Dermis blood vessel endothelial cell (primary cell): ENCODE measurements at regions not wholly inside any gene's neighbourhood (a gene's known extent, or its start where the extent isn't known, plus 50 kb on each side); places are given as distances from the start of the nearest gene placed in this dataset.
A peak's percentile ranks its signal among the peaks of the same experiment; 100 is the strongest.

ENCODE experiments used
- DNase-seq: peaks from one replicate; pipeline ENCODE4 v3.0.0; 2010

- DNase-seq: no peak
Observed at GRCh38 chr13:39167018-39167417, 128.8 kb downstream of the NHLRC3 start.

GRCh38 chr13:39170711-39171110, 132.5 kb downstream of the NHLRC3 start:
- no peak for DNase-seq

- DNase-seq: no peak
Observed at GRCh38 chr13:39185326-39185725, 147.1 kb downstream of the NHLRC3 start.

GRCh38 chr13:39186205-39186875, 148.1 kb downstream of the NHLRC3 start:
- DNase-seq: no peak

- no peak for DNase-seq
Observed at GRCh38 chr13:39189778-39190177, 151.5 kb downstream of the NHLRC3 start.

GRCh38 chr13:39196965-39197646, 158.8 kb downstream of the NHLRC3 start:
- peak; percentile 17 for DNase-seq

- no peak for DNase-seq
Observed at GRCh38 chr13:39197647-39198007, 159.4 kb downstream of the NHLRC3 start.

- DNase-seq: no peak
Observed at GRCh38 chr13:39200249-39200910, 162.1 kb downstream of the NHLRC3 start.

- DNase-seq: no peak
Observed at GRCh38 chr13:39201180-39201579, 162.9 kb downstream of the NHLRC3 start.

GRCh38 chr13:39202746-39203145, 164.5 kb downstream of the NHLRC3 start:
- no peak for DNase-seq

- no peak for DNase-seq
Observed at GRCh38 chr13:39208636-39209035, 170.4 kb downstream of the NHLRC3 start.

GRCh38 chr13:39209731-39210531, 171.7 kb downstream of the NHLRC3 start:
- DNase-seq: no peak

- no peak for DNase-seq
Observed at GRCh38 chr13:39210961-39211534, 172.8 kb downstream of the NHLRC3 start.

GRCh38 chr13:39215971-39216370, 177.7 kb downstream of the NHLRC3 start:
- no peak for DNase-seq

GRCh38 chr13:39217471-39217870, 179.2 kb downstream of the NHLRC3 start:
- no peak for DNase-seq

GRCh38 chr13:39224671-39225240, 186.5 kb downstream of the NHLRC3 start:
- DNase-seq: no peak

- DNase-seq: no peak
Observed at GRCh38 chr13:39225860-39226259, 187.6 kb downstream of the NHLRC3 start.

- no peak for DNase-seq
Observed at GRCh38 chr13:39226359-39226758, 188.1 kb downstream of the NHLRC3 start.

GRCh38 chr13:39232401-39232980, 194.2 kb downstream of the NHLRC3 start:
- DNase-seq: no peak

- DNase-seq: no peak
Observed at GRCh38 chr13:39232999-39233398, 194.7 kb downstream of the NHLRC3 start.

- DNase-seq: no peak
Observed at GRCh38 chr13:39233519-39233918, 195.3 kb downstream of the NHLRC3 start.
